ENCODE measurements at regions not wholly inside any gene's neighbourhood (a gene's known extent, or its start where the extent isn't known, plus 50 kb on each side); places are given as distances from the start of the nearest gene placed in this dataset.

- DNase-seq (ENCODE audit: low read depth): no peak
- no peak for TF ChIP-seq CTCF (IDR thresholded peaks at IDR 0.05; ENCODE audit: insufficient read depth, low read length, severe bottlenecking)
- H3K4me3 ChIP-seq (ENCODE audit: low read depth, low read length): no peak overlapping the region
- FAIRE-seq: no peak
- H3K36me3 ChIP-seq (ENCODE audit: control insufficient read depth, insufficient read depth, low read length): no peaks in the 10 kb centered on the region
- no peaks in the 10 kb centered on the region for H3K27me3 ChIP-seq (ENCODE audit: control insufficient read depth, insufficient read depth, low read length)
These were observed 543.7 kb upstream of the ADAMTS9 start for GRCh38 chr3:65231544-65231943.

DNA sequence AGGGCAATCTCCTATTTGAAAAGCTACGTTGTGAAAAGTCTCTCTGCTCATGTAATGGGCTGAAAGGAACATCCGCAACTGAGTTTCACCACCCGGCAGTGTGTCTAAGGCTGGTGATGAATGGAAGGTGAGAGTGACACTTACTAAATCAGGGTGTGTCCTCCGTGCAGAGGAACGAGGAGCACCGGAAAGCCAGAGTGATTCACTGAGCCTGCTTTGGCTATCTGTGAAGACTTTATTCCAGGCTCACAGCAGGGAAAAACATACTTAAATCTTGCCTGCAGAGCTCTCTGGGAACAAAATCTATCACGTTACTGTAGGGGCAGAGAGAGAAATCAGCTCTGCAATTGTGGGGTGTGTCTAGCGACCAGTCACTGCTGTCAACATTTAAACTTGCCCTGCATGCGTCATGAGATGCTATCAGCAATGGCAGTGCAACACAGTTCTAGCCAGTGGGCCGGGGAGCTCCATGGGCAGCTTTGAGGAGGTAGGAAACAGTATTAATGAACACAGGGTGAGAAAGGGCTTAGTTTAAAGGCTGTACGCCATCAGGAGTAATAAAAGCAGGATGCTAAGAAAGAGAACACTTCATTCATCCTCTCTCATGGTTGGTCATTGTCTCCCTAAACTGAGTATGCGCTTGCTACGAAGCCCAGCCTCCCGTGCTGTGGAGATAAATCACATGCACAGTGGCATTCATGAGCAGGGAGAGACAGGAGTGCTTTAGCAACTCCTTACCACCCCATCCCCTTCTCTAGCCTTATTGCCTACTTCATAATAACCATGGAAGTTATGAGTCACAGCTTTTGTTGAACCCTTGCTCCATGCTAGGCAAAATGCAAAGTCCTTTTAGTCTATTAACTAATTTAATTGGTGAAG, 542.7 kb upstream of the ADAMTS9 start:
- Histone ChIP-seq H3K4me3 (ENCODE audit: low read depth, low read length) (no peak overlapping the region), H3K36me3 (ENCODE audit: control insufficient read depth, insufficient read depth, low read length) (no peaks in the 10 kb centered on the region), H3K27me3 (ENCODE audit: control insufficient read depth, insufficient read depth, low read length) (no peaks in the 10 kb centered on the region)
- DNase-seq (ENCODE audit: low read depth) (no peak), FAIRE-seq (no peak)
- TF ChIP-seq CTCF (IDR thresholded peaks at IDR 0.05; ENCODE audit: insufficient read depth, low read length, severe bottlenecking): no peak

- Histone ChIP-seq H3K27me3 (ENCODE audit: control insufficient read depth, insufficient read depth, low read length) (no peaks in the 10 kb centered on the region), H3K36me3 (ENCODE audit: control insufficient read depth, insufficient read depth, low read length) (no peaks in the 10 kb centered on the region), H3K4me3 (ENCODE audit: low read depth, low read length) (no peak overlapping the region)
- no peak for TF ChIP-seq CTCF (IDR thresholded peaks at IDR 0.05; ENCODE audit: insufficient read depth, low read length, severe bottlenecking)
- FAIRE-seq (no peak), DNase-seq (ENCODE audit: low read depth) (no peak)
These were observed 538.5 kb upstream of the ADAMTS9 start for GRCh38 chr3:65226287-65226686.

GRCh38 chr3:65210026-65210814, 522.4 kb upstream of the ADAMTS9 start:
- no peak for TF ChIP-seq CTCF (IDR thresholded peaks at IDR 0.05; ENCODE audit: insufficient read depth, low read length, severe bottlenecking)
- no peaks in the 10 kb centered on the region for H3K36me3 ChIP-seq (ENCODE audit: control insufficient read depth, insufficient read depth, low read length)
- no peaks in the 10 kb centered on the region for H3K27me3 ChIP-seq (ENCODE audit: control insufficient read depth, insufficient read depth, low read length)
- DNase-seq (ENCODE audit: low read depth): no peak
- H3K4me3 ChIP-seq (ENCODE audit: low read depth, low read length): no peak overlapping the region
- no peak for FAIRE-seq

GRCh38 chr3:65202395-65202794, 514.6 kb upstream of the ADAMTS9 start:
- FAIRE-seq: no peak
- Histone ChIP-seq H3K27me3 (ENCODE audit: control insufficient read depth, insufficient read depth, low read length) (no peaks in the 10 kb centered on the region), H3K36me3 (ENCODE audit: control insufficient read depth, insufficient read depth, low read length) (no peaks in the 10 kb centered on the region), H3K4me3 (ENCODE audit: low read depth, low read length) (no peak overlapping the region)
- no peak for TF ChIP-seq CTCF (IDR thresholded peaks at IDR 0.05; ENCODE audit: insufficient read depth, low read length, severe bottlenecking)
- no peak for DNase-seq (ENCODE audit: low read depth)

Measured in bronchial epithelial cell (primary cell).